Thoracic aorta (tissue), 2 donors: ENCODE measurements at regions not wholly inside any gene's neighbourhood (a gene's known extent, or its start where the extent isn't known, plus 50 kb on each side); places are given as distances from the start of the nearest gene placed in this dataset.

ENCODE experiments used
- ATAC-seq: fragments of 150-250 bp; one replicate; pipeline ENCODE4 v1.8.0; 2017; ENCODE audit warnings: low read depth; ENCODE audit not compliant: insufficient number of reproducible peaks, low FRiP score
- DNase-seq: peaks from one replicate; pipeline ENCODE4 v3.0.0-alpha.2; 2020; ENCODE audit warnings: low spot score
- H3K27ac ChIP-seq, 2 donors: fragments of 200-600 bp; sonication (generic); 1 replicate in 1 of 2; 2 replicates in 1 of 2; pipeline ENCODE4 v1.5.1; 2016; ENCODE audit warnings: mild to moderate bottlenecking in 2 of 2, moderate library complexity in 2 of 2
- H3K27me3 ChIP-seq: fragments of 200-600 bp; sonication (generic); replicated peaks from 2 replicates; pipeline ENCODE4 v1.6.0; 2016; ENCODE audit warnings: mild to moderate bottlenecking; ENCODE audit not compliant: insufficient read depth
- H3K36me3 ChIP-seq: fragments of 200-600 bp; sonication (generic); one replicate; pipeline ENCODE4 v1.5.1; 2016
- H3K4me1 ChIP-seq, 2 donors: fragments of 200-600 bp; sonication (generic); 1 replicate in 1 of 2; 2 replicates in 1 of 2; pipeline versions ENCODE4 v1.5.1 to v1.6.0; 2016; ENCODE audit warnings: low read depth in 2 of 2, mild to moderate bottlenecking in 1 of 2; ENCODE audit not compliant: control insufficient read depth in 1 of 2
- H3K4me3 ChIP-seq: fragments of 200-600 bp; sonication (generic); 2 replicates; pipeline ENCODE4 v1.5.1; 2016; ENCODE audit warnings: mild to moderate bottlenecking
- H3K9me3 ChIP-seq: fragments of 200-600 bp; sonication (generic); 2 replicates; pipeline ENCODE4 v1.5.1; 2016
- TF ChIP-seq, protein P1 (sequence below): fragments of 200-600 bp; sonication (generic); IDR thresholded peaks from one replicate; pipeline ENCODE4 v1.5.1; 2019; ENCODE audit warnings: antibody characterized with exemption

DNA sequence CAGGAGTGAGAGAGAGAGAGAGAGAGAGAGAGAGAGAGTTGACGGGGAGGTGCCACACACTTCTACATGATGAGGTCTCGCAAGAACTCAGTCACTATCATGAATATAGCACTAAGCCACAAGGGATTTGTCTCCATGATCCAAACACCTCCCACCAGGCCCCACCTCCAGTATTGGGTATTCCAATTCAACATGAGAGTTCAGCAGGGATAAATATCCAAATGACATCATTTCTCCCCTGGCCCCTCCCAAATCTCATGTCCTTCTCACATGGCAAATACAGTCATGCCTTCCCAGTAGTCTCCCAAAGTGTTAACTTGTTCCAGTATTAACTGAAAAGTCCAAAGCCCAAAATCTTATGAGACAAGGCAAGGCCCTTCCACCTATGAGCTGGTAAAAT, 330.7 kb downstream of the CDH26 start:
- TF ChIP-seq, protein P1, sequence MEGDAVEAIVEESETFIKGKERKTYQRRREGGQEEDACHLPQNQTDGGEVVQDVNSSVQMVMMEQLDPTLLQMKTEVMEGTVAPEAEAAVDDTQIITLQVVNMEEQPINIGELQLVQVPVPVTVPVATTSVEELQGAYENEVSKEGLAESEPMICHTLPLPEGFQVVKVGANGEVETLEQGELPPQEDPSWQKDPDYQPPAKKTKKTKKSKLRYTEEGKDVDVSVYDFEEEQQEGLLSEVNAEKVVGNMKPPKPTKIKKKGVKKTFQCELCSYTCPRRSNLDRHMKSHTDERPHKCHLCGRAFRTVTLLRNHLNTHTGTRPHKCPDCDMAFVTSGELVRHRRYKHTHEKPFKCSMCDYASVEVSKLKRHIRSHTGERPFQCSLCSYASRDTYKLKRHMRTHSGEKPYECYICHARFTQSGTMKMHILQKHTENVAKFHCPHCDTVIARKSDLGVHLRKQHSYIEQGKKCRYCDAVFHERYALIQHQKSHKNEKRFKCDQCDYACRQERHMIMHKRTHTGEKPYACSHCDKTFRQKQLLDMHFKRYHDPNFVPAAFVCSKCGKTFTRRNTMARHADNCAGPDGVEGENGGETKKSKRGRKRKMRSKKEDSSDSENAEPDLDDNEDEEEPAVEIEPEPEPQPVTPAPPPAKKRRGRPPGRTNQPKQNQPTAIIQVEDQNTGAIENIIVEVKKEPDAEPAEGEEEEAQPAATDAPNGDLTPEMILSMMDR = no peak
- DNase-seq (no peak), ATAC-seq (no peak)
- Histone ChIP-seq H3K9me3 (peaks cover 8% of the 10 kb centered on the region), H3K4me1 (no peaks in the 10 kb centered on the region), H3K36me3 (no peaks in the 10 kb centered on the region), H3K27ac (no peak overlapping the region), H3K4me3 (no peak overlapping the region), H3K27me3 (no peaks in the 10 kb centered on the region)

DNA sequence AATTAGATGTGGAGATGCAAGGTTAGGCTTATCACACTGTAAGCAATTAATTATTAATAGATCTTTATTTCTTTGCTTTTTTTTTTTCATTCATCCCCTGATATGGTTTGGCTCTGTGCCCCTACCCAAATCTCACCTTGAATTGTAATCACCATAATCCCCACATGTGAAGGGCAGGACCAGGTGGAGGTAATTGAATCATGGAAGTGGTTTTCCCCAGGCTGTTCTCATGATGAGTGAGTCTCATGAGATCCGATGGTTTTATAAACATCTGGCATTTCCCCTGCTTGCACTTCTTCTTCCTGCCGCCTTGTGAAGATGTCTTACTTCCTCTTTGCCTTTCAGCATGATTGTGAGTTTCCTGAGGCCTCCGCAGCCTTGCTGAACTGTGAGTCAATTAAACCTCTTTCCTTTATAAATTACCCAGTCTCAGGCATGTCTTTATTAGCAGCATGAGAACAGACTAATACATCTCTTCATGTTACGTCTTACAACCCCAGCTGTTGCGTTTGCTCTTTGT, 333.8 kb downstream of the CDH26 start:
- H3K4me1 ChIP-seq = no peaks in the 10 kb centered on the region
- no peak overlapping the region for H3K27ac ChIP-seq
- H3K36me3 ChIP-seq = no peaks in the 10 kb centered on the region
- ATAC-seq (no peak), DNase-seq (no peak)
- no peaks in the 10 kb centered on the region for H3K27me3 ChIP-seq
- TF ChIP-seq, protein P1 = no peak
- H3K9me3 ChIP-seq = peaks cover 8% of the 10 kb centered on the region
- H3K4me3 ChIP-seq = no peak overlapping the region

DNA sequence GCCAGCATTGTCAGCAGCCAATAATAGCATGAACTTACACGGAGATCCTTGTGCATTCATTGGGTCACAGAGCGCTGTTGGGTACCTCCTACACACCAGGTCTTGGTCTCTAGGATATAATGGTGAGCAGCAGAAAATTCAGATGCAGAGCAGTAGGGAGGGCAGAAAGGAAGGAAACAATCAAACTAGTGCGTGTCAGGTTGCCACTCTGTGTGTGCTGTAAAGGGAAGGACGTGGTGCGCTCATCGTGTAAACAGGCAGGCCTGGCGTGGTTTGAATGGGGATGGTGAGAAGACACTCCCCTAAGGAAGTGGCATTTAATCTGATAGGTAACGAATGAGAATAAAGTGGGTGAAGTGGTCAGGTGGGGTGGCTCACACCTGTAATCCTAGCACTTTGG, 336.4 kb downstream of the CDH26 start:
- peaks cover 7% of the 10 kb centered on the region for H3K9me3 ChIP-seq
- H3K36me3 ChIP-seq = no peaks in the 10 kb centered on the region
- no peak overlapping the region for H3K27ac ChIP-seq
- no peaks in the 10 kb centered on the region for H3K4me1 ChIP-seq
- H3K27me3 ChIP-seq = no peaks in the 10 kb centered on the region
- TF ChIP-seq, protein P1 = no peak
- ATAC-seq (no peak), DNase-seq (no peak)
- no peak overlapping the region for H3K4me3 ChIP-seq

DNA sequence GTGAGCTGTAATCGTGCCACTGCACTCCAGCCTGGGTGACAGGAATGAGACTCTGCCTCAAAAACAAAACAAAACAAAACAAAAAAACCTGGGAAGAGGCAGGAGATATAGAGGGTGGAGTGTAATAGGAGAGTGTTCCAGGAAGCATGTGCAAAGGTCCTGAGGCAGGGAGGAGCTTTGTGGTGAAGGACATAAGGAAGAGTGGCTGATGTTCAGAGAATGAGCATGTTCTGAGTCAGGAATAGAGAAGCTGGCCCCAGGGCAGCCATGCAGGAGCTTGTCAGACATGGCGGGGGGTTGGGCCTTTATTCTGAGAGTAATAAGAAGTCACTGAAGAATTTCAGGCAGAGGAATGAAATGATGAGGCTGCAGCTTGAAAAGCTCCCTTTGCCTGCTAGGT, 337.0 kb downstream of the CDH26 start:
- H3K4me3 ChIP-seq = no peak overlapping the region
- TF ChIP-seq, protein P1 = no peak
- no peak overlapping the region for H3K27ac ChIP-seq
- H3K27me3 ChIP-seq = no peaks in the 10 kb centered on the region
- peaks cover 1% of the 10 kb centered on the region for H3K9me3 ChIP-seq
- H3K36me3 ChIP-seq = no peaks in the 10 kb centered on the region
- no peaks in the 10 kb centered on the region for H3K4me1 ChIP-seq
- ATAC-seq (no peak), DNase-seq (no peak)

DNA sequence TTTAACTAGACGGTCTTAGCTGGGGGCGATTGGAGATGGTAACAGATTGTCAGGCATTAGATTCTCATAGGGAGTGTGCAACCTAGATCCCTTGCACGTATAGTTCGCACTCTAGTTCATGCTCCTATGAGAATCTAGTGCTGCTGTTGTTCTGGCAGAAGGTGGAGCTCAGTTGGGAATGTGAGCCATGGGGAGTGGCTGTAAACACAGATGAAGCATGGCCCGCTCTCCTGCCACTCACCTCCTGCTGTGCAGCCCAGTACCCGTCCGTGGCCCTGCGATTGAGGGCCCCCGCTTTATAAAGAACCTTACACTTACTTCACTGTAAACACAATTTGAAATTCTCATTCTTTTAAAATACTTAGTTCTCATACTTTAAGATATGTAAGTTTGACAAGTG, 339.4 kb downstream of the CDH26 start:
- Histone ChIP-seq H3K4me3 (no peak overlapping the region), H3K9me3 (no peaks in the 10 kb centered on the region), H3K27me3 (no peaks in the 10 kb centered on the region), H3K4me1 (no peaks in the 10 kb centered on the region), H3K36me3 (no peaks in the 10 kb centered on the region), H3K27ac (no peak overlapping the region)
- DNase-seq (no peak), ATAC-seq (no peak)
- TF ChIP-seq, protein P1 = no peak
